ENCODE measurements at regions not wholly inside any gene's neighbourhood (a gene's known extent, or its start where the extent isn't known, plus 50 kb on each side); places are given as distances from the start of the nearest gene placed in this dataset.

DNA sequence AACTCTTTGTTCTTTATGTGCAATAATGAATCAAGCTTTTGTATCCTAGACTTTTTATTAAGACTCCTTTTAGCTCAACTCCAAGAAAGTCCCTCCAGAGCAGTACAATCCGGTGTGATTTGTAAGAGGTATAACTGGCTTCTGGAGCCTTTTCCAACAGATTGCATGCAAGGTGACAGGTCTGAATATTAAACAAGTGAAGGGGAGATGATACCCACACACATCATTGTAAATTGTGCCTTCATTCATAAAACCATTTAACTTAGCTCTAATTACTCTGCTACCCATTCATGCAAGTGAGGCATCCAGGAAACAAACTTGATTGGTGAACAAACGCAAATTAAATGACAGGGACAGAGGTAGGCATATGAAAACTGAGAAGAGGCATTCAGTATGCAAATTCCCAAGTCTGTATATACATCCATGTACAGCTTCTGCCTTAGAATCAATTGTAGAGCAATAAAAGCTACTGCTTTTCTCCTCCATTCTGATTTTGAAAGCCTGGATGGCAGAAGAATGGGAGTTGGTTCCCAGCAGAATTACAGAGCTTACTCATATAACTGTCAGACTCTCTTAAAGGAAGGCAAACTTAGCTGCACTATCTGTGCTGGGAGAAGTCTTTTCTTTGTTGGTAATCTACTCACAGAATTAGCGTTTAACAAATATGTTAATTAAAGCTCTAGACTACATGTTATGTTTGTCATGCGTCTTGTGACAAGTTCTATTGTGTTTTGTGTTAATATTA, 261.0 kb upstream of the CDH6 start:
- TF ChIP-seq, protein P1, sequence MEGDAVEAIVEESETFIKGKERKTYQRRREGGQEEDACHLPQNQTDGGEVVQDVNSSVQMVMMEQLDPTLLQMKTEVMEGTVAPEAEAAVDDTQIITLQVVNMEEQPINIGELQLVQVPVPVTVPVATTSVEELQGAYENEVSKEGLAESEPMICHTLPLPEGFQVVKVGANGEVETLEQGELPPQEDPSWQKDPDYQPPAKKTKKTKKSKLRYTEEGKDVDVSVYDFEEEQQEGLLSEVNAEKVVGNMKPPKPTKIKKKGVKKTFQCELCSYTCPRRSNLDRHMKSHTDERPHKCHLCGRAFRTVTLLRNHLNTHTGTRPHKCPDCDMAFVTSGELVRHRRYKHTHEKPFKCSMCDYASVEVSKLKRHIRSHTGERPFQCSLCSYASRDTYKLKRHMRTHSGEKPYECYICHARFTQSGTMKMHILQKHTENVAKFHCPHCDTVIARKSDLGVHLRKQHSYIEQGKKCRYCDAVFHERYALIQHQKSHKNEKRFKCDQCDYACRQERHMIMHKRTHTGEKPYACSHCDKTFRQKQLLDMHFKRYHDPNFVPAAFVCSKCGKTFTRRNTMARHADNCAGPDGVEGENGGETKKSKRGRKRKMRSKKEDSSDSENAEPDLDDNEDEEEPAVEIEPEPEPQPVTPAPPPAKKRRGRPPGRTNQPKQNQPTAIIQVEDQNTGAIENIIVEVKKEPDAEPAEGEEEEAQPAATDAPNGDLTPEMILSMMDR (IDR thresholded peaks at IDR 0.05; ENCODE audit: low read depth, low read length): no peak
- no peak for TF ChIP-seq EZH2phosphoT487 (IDR thresholded peaks at IDR 0.05; ENCODE audit: low read depth)

All from OCI-LY3 (cell line).